Effector memory CD4-positive, alpha-beta T cell (primary cell): ENCODE measurements at regions not wholly inside any gene's neighbourhood (a gene's known extent, or its start where the extent isn't known, plus 50 kb on each side); places are given as distances from the start of the nearest gene placed in this dataset.

Experiments used
- DNase-seq, 3 donors: peaks; one replicate each; pipeline ENCODE4 v3.0.0-alpha.2; 2020
- H3K27ac ChIP-seq: 2 replicates; pipeline ENCODE4 v1.7.0; 2013; ENCODE audit warnings: mild to moderate bottlenecking, low read length, moderate library complexity; ENCODE audit not compliant: insufficient read depth, poor library complexity, severe bottlenecking
- H3K27me3 ChIP-seq: replicated peaks from 2 replicates; pipeline ENCODE4 v1.7.0; 2013; ENCODE audit warnings: mild to moderate bottlenecking, low read length; ENCODE audit not compliant: insufficient read depth, control insufficient read depth, poor library complexity, severe bottlenecking
- H3K36me3 ChIP-seq: 2 replicates; pipeline ENCODE4 v1.7.0; 2013; ENCODE audit warnings: mild to moderate bottlenecking, low read length, moderate library complexity; ENCODE audit not compliant: control insufficient read depth, insufficient read depth
- H3K4me1 ChIP-seq: 2 replicates; pipeline ENCODE4 v1.7.0; 2013; ENCODE audit warnings: low read length, mild to moderate bottlenecking; ENCODE audit not compliant: control insufficient read depth, insufficient read depth, poor library complexity, severe bottlenecking
- H3K4me3 ChIP-seq: 2 replicates; pipeline ENCODE4 v1.7.0; 2013; ENCODE audit warnings: low read length, low read depth, mild to moderate bottlenecking; ENCODE audit not compliant: insufficient read depth, poor library complexity, severe bottlenecking
- H3K9me3 ChIP-seq: 2 replicates; pipeline ENCODE4 v1.7.0; 2013; ENCODE audit warnings: mild to moderate bottlenecking, low read length, moderate library complexity; ENCODE audit not compliant: control insufficient read depth

GRCh38 chr11:15912825-15913224, 443.5 kb downstream of the SOX6 start:
- Histone ChIP-seq H3K36me3 (no peaks in the 10 kb centered on the region), H3K9me3 (no peaks in the 10 kb centered on the region), H3K4me1 (no peaks in the 10 kb centered on the region), H3K27ac (no peak overlapping the region), H3K4me3 (no peak overlapping the region), H3K27me3 (no peaks in the 10 kb centered on the region)
- no peak for DNase-seq

DNA sequence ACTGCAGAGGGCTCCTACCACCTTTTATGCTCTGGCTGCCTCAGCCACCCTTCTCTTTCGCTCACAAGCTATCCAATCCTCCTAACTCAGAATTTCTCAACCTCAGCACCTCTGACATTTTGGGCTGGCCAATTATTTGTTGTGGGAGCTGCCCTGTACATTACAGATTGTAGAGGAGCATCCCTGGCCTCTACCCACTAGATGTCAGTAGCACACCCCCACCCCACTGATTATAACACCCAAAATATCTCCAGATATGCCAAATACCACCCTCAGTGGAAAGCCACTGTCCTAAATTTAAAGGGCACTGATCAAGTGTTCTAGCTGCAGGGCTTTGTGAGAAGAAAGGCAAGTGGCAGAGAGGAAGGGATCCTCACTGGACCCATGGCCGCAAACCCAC, 443.1 kb downstream of the SOX6 start:
- no peaks in the 10 kb centered on the region for H3K27me3 ChIP-seq
- no peaks in the 10 kb centered on the region for H3K4me1 ChIP-seq
- no peak for DNase-seq

More for the DNA sequence above, 443.1 kb downstream of the SOX6 start:
- Histone ChIP-seq H3K27ac (no peak overlapping the region), H3K36me3 (no peaks in the 10 kb centered on the region), H3K9me3 (no peaks in the 10 kb centered on the region), H3K4me3 (no peak overlapping the region)
